Osteoblast (primary cell): ENCODE measurements at regions not wholly inside any gene's neighbourhood (a gene's known extent, or its start where the extent isn't known, plus 50 kb on each side); places are given as distances from the start of the nearest gene placed in this dataset.
"Not testable (repeated sequence)": the region's sequence is repeated elsewhere in the genome, so short reads cannot be mapped to it uniquely, and the experiment has no call there.

Experiments
- DNase-seq: peaks from one replicate; pipeline ENCODE4 v3.0.0; 2011; ENCODE audit warnings: low spot score, mixed read lengths; ENCODE audit not compliant: insufficient read length; ENCODE audit errors: missing footprints
- H2AFZ ChIP-seq: 2 replicates; pipeline ENCODE4 v1.6.0; 2011; ENCODE audit warnings: mild to moderate bottlenecking, low read length
- H3K27ac ChIP-seq: 2 replicates; pipeline ENCODE4 v1.5.1; 2011; ENCODE audit warnings: mild to moderate bottlenecking, low read depth, low read length, moderate library complexity
- H3K27me3 ChIP-seq: 2 replicates; pipeline ENCODE4 v1.6.0; 2012; ENCODE audit warnings: mild to moderate bottlenecking, control low read depth, inconsistent platforms, low read length, moderate library complexity; ENCODE audit not compliant: insufficient read depth
- H3K36me3 ChIP-seq: 2 replicates; pipeline ENCODE4 v1.5.1; 2011; ENCODE audit warnings: mild to moderate bottlenecking, low read length, control low read depth, moderate library complexity; ENCODE audit not compliant: insufficient read depth
- H3K4me1 ChIP-seq: 2 replicates; pipeline ENCODE4 v1.5.1; 2011; ENCODE audit warnings: mild to moderate bottlenecking, low read length, control low read depth, moderate library complexity; ENCODE audit not compliant: insufficient read depth
- H3K4me2 ChIP-seq: 2 replicates; pipeline ENCODE4 v1.6.0; 2011; ENCODE audit warnings: mild to moderate bottlenecking, low read length; ENCODE audit not compliant: insufficient read depth
- H3K4me3 ChIP-seq: fragments of 200-600 bp; sonication (generic); 3 replicates; pipeline ENCODE4 v1.5.1; 2012; ENCODE audit warnings: mild to moderate bottlenecking, low read length, inconsistent platforms; ENCODE audit not compliant: insufficient read depth
- H3K79me2 ChIP-seq: 2 replicates; pipeline ENCODE4 v1.6.0; 2012; ENCODE audit warnings: mild to moderate bottlenecking, low read length, control low read depth, inconsistent platforms; ENCODE audit not compliant: insufficient read depth
- H3K9me3 ChIP-seq: 2 replicates; pipeline ENCODE4 v1.5.1; 2011; ENCODE audit warnings: low read depth, low read length, control low read depth
- H4K20me1 ChIP-seq: 2 replicates; pipeline ENCODE4 v1.6.0; 2012; ENCODE audit warnings: mild to moderate bottlenecking, low read length, control low read depth; ENCODE audit not compliant: insufficient read depth
- TF ChIP-seq, protein P1 (sequence below): IDR thresholded peaks from 2 replicates; pipeline ENCODE4 v1.5.1; 2011; ENCODE audit warnings: mild to moderate bottlenecking, low read depth, low read length, moderate library complexity; ENCODE audit errors: extremely low read depth

GRCh38 chr15:84402856-84403608, 167.5 kb downstream of the GOLGA6L4 start:
- H3K36me3 ChIP-seq: no peaks in the 10 kb centered on the region
- no peak overlapping the region for H3K4me3 ChIP-seq
- no peaks in the 10 kb centered on the region for H3K79me2 ChIP-seq
- no peak overlapping the region for H2AFZ ChIP-seq
- no peak overlapping the region for H3K27ac ChIP-seq
- H3K4me2 ChIP-seq: no peak overlapping the region
- H3K9me3 ChIP-seq: no peaks in the 10 kb centered on the region
- no peaks in the 10 kb centered on the region for H4K20me1 ChIP-seq
- no peak for DNase-seq
- TF ChIP-seq, protein P1, sequence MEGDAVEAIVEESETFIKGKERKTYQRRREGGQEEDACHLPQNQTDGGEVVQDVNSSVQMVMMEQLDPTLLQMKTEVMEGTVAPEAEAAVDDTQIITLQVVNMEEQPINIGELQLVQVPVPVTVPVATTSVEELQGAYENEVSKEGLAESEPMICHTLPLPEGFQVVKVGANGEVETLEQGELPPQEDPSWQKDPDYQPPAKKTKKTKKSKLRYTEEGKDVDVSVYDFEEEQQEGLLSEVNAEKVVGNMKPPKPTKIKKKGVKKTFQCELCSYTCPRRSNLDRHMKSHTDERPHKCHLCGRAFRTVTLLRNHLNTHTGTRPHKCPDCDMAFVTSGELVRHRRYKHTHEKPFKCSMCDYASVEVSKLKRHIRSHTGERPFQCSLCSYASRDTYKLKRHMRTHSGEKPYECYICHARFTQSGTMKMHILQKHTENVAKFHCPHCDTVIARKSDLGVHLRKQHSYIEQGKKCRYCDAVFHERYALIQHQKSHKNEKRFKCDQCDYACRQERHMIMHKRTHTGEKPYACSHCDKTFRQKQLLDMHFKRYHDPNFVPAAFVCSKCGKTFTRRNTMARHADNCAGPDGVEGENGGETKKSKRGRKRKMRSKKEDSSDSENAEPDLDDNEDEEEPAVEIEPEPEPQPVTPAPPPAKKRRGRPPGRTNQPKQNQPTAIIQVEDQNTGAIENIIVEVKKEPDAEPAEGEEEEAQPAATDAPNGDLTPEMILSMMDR: no peak
- no peaks in the 10 kb centered on the region for H3K27me3 ChIP-seq
- H3K4me1 ChIP-seq: no peaks in the 10 kb centered on the region

- H3K79me2 ChIP-seq, H3K4me2 ChIP-seq, H3K27ac ChIP-seq, H3K4me1 ChIP-seq, H3K36me3 ChIP-seq, H4K20me1 ChIP-seq, H3K9me3 ChIP-seq, H3K27me3 ChIP-seq, DNase-seq, H2AFZ ChIP-seq, H3K4me3 ChIP-seq: not testable (repeated sequence)
Measured at GRCh38 chr15:84409357-84409756, 173.8 kb downstream of the GOLGA6L4 start.

- H3K4me2 ChIP-seq, H3K79me2 ChIP-seq, H3K27me3 ChIP-seq, H3K9me3 ChIP-seq, H3K36me3 ChIP-seq, H3K4me1 ChIP-seq, H2AFZ ChIP-seq, DNase-seq, H3K4me3 ChIP-seq, H4K20me1 ChIP-seq, H3K27ac ChIP-seq: not testable (repeated sequence)
Measured at GRCh38 chr15:84421513-84422181, 179.2 kb upstream of the ZSCAN2 start.

DNA sequence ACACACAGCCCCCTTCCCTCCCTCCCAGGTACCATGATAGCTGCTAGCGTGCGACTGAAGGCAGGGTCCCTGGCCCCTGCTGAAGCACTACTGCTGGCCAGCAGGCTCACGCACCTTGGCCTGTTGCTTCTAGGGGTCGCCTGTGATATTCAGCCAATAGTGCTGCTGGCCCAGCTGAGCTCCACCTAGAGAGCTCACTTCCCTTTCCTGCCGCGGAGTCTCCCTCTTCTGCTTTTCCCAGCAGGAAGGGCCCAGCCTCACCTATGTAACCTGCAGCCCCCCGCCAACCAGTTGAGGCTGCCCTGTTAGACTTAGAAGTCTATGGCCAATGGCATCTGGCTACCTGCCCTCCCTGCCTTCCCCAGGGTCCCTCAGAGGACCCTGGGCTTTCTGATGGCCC, 175.5 kb upstream of the ZSCAN2 start:
- H3K4me2 ChIP-seq, H3K9me3 ChIP-seq, H3K27me3 ChIP-seq, H3K4me1 ChIP-seq, H4K20me1 ChIP-seq, H3K4me3 ChIP-seq, H3K36me3 ChIP-seq, DNase-seq, H2AFZ ChIP-seq, H3K27ac ChIP-seq, H3K79me2 ChIP-seq: not testable (repeated sequence)

DNA sequence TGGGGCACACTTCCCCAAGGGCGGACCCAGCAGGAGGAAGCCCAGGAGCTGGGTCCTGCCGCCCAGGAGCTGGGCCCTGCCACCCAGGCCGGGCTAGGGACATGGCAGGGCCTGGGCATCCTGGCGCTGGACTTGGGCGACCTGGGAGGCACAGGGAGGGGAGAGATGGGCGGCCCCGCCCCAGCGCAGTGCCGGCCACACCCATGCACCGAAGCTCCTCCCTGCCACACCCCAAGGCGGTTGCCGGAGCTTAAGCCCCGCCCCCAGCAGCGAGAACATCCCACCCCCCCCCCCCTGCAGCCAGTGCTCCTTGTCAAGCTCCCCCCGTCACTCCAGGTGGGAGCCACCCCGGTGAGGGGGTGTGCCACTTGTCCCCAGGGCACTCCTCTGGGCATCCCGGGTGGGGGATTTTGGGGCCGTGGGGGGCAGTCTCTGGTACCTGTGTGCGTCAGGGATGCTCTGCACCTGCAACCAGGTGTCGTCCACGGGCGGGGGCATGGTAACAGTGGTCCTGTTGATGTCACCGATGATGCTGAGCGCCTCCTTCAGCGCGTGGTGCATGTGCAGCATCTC, 127.4 kb upstream of the ZSCAN2 start:
- not testable (repeated sequence) for H2AFZ ChIP-seq, H3K9me3 ChIP-seq, H3K27me3 ChIP-seq, DNase-seq, H3K4me1 ChIP-seq, H3K79me2 ChIP-seq, H3K27ac ChIP-seq, H3K36me3 ChIP-seq, H3K4me3 ChIP-seq, H4K20me1 ChIP-seq, H3K4me2 ChIP-seq

DNA sequence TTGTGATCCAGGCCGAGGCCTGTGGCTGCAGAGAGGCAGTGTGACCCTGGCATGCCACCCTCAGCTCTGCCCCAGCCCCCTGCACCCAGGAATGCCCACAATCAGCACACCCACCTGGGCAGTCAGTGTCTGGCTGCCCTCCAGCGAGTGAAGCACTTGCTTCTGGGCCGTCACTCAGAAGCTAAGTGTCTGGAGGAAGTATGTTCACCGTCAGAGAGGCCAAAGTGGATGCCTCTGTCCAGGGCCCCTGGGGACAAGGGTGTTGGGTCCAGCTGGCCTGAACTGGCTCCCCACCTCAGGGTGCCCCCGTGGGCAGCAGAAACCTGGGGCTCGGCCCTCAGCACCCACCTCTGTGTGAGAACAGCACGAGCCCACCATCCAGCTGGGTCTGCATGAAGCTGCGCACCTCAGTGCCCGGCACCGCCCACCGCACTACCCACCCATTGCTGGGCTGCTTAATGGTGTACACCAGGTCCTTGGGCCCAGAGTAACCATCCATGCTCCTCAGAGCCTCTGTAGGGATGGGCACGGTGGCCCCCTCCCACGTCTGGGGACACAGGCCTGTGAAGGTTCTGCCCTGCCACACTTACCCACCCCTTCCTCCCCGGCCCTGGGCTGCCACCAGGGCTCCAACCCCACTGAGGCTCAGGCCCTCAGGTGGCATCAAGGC, 124.3 kb upstream of the ZSCAN2 start:
- not testable (repeated sequence) for H3K36me3 ChIP-seq, H2AFZ ChIP-seq, H3K9me3 ChIP-seq, H3K4me3 ChIP-seq, H3K4me1 ChIP-seq, H4K20me1 ChIP-seq, H3K27ac ChIP-seq, DNase-seq, H3K4me2 ChIP-seq, H3K79me2 ChIP-seq, H3K27me3 ChIP-seq

DNA sequence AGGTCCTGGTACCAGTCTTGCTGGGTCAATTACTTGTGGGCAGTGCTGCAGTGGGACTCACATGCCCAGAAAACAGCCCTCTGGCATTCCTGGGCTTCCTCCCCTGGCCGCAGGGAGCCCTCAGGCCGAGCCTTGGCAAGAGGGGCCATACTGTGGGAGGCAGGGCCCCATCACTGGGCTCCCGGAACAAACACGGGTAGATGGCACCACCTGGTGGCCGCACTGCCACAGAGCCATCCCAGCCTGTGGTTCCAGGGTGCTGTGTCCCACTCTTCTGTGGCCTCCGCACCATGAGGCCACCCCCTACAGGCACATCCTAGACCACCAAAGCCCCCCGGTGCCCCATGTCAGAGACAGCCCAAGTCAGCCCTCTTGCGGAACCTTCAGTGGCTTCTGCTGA, 123.3 kb upstream of the ZSCAN2 start:
- DNase-seq, H3K27me3 ChIP-seq, H4K20me1 ChIP-seq, H3K9me3 ChIP-seq, H3K79me2 ChIP-seq, H3K4me1 ChIP-seq, H3K27ac ChIP-seq, H3K4me2 ChIP-seq, H3K36me3 ChIP-seq, H3K4me3 ChIP-seq, H2AFZ ChIP-seq: not testable (repeated sequence)

GRCh38 chr15:84480174-84480681, 120.6 kb upstream of the ZSCAN2 start:
- not testable (repeated sequence) for H3K79me2 ChIP-seq, H3K4me2 ChIP-seq, H3K4me3 ChIP-seq, H3K36me3 ChIP-seq, H3K27ac ChIP-seq, H3K27me3 ChIP-seq, H4K20me1 ChIP-seq, H3K4me1 ChIP-seq, DNase-seq, H2AFZ ChIP-seq, H3K9me3 ChIP-seq
